ENCODE measurements at regions not wholly inside any gene's neighbourhood (a gene's known extent, or its start where the extent isn't known, plus 50 kb on each side); places are given as distances from the start of the nearest gene placed in this dataset.
A peak's percentile ranks its signal among the peaks of the same experiment; 100 is the strongest.
"Not testable (repeated sequence)": the region's sequence is repeated elsewhere in the genome, so short reads cannot be mapped to it uniquely, and the experiment has no call there.

GRCh38 chr19:28553764-28554163, 659.2 kb downstream of the UQCRFS1 start:
- 92% methylated on average over 2 of the region's 2 CpGs for WGBS (ENCODE audit: insufficient coverage)
- Mint-ChIP-seq H3K4me3 (no peak overlapping the region), H3K4me1 (peaks cover 6 to 12% (median 7%) of the 10 kb centered on the region in 3 donors), H3K27ac (no peak overlapping the region), H3K36me3 (no peaks in the 10 kb centered on the region), H3K9me3 (peaks cover 0 to 2% (median 0%) of the 10 kb centered on the region in 3 donors), H3K27me3 (no peaks in the 10 kb centered on the region)
- POLR2A ChIA-PET: no interaction called here
- Histone ChIP-seq H3K4me3 (ENCODE audit: control insufficient read depth in 1 of 2, extremely low read depth in 1 of 2, low read length in 1 of 2) (no peak overlapping the region), H3K9me3 (no peaks in the 10 kb centered on the region), H3K36me3 (ENCODE audit: control insufficient read depth in 2 of 2, extremely low read depth in 1 of 2, insufficient read depth in 1 of 2, low read length in 1 of 2) (no peaks in the 10 kb centered on the region), H3K4me1 (ENCODE audit: control insufficient read depth in 1 of 2, extremely low read depth in 1 of 2, insufficient read depth in 2 of 2, low read length in 2 of 2) (peaks cover 0 to 21% of the 10 kb centered on the region in 2 experiments), H3K27me3 (replicated peaks in 1 of 2; ENCODE audit: control insufficient read depth in 2 of 2, extremely low read depth in 1 of 2, insufficient read depth in 2 of 2, low read length in 1 of 2) (peaks cover 0 to 8% of the 10 kb centered on the region in 2 experiments), H3K27ac (ENCODE audit: low read length) (no peak overlapping the region)
- DNase-seq (no peak), ATAC-seq (replicated peaks in 1 of 4) (no peak)
- CTCF ChIA-PET: no interaction called here

GRCh38 chr19:28553005-28553404, 659.9 kb downstream of the UQCRFS1 start:
- H3K9me3 Mint-ChIP-seq: peaks cover 0 to 2% (median 0%) of the 10 kb centered on the region in 3 donors
- 19% methylated on average over 5 of the region's 5 CpGs for WGBS (ENCODE audit: insufficient coverage)

DNA sequence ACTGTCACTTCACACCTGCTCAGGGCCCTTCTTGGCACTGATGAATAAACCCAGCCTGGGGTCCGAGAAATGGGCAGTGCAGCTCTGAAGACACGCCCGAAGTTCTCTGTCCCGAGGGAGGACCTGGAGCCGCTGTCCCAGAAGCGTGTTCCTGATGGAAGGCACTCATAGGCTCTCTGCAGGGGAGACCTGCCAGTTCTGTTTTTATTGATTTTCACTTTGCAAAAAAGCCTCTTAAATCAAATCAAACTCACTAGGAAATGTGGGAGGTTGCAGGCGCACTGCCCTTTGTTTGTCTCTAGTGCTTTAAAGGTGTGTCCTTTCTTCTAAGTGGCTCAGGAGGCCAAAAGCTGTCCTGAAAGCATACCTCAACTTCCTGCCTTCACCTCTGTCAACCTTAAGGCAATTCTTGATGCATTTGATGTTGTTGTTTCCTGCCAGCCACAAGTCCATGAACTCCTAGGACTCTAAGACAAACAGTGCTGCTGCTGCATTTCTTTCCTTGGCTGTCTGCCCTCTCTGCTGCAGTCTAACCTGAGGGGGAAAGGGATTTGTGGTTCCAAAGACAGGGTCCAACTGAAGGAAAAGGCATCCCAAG, 663.2 kb downstream of the UQCRFS1 start:
- Mint-ChIP-seq H3K4me3 (no peak overlapping the region), H3K36me3 (no peaks in the 10 kb centered on the region), H3K9me3 (peaks cover 0 to 2% (median 0%) of the 10 kb centered on the region in 3 donors), H3K4me1 (peaks cover 6 to 12% (median 7%) of the 10 kb centered on the region in 3 donors), H3K27me3 (no peaks in the 10 kb centered on the region), H3K27ac (no peak overlapping the region)
- Histone ChIP-seq H3K27me3 (replicated peaks in 1 of 2; ENCODE audit: control insufficient read depth in 2 of 2, extremely low read depth in 1 of 2, insufficient read depth in 2 of 2, low read length in 1 of 2) (peaks cover 0 to 3% of the 10 kb centered on the region in 2 experiments), H3K9me3 (no peaks in the 10 kb centered on the region), H3K36me3 (ENCODE audit: control insufficient read depth in 2 of 2, extremely low read depth in 1 of 2, insufficient read depth in 1 of 2, low read length in 1 of 2) (no peaks in the 10 kb centered on the region), H3K27ac (ENCODE audit: low read length) (no peak overlapping the region), H3K4me3 (ENCODE audit: control insufficient read depth in 1 of 2, extremely low read depth in 1 of 2, low read length in 1 of 2) (no peak overlapping the region), H3K4me1 (ENCODE audit: control insufficient read depth in 1 of 2, extremely low read depth in 1 of 2, insufficient read depth in 2 of 2, low read length in 2 of 2) (peaks cover 0 to 21% of the 10 kb centered on the region in 2 experiments)
- POLR2A ChIA-PET: interaction anchor here in 1 of 2 donors (0.6 kb wide), 1 partner anchor 50 kb away, joined by 3 read pairs; no protein-coding TSS in a partner anchor
- WGBS (ENCODE audit: insufficient coverage): 90% methylated on average over 3 of the region's 7 CpGs
- peak in 1 of 4 experiments; percentile 16 for ATAC-seq (replicated peaks in 1 of 4)
- CTCF ChIA-PET: no interaction called here
- DNase-seq: no peak

More at GRCh38 chr19:28553005-28553404, 659.9 kb downstream of the UQCRFS1 start:
- DNase-seq (peak in 1 of 35 experiments; percentile 8), ATAC-seq (replicated peaks in 1 of 4) (peak in 1 of 4 experiments; percentile 17)
- Histone ChIP-seq H3K27me3 (replicated peaks in 1 of 2; ENCODE audit: control insufficient read depth in 2 of 2, extremely low read depth in 1 of 2, insufficient read depth in 2 of 2, low read length in 1 of 2) (peaks cover 0 to 8% of the 10 kb centered on the region in 2 experiments), H3K27ac (ENCODE audit: low read length) (no peak overlapping the region), H3K36me3 (ENCODE audit: control insufficient read depth in 2 of 2, extremely low read depth in 1 of 2, insufficient read depth in 1 of 2, low read length in 1 of 2) (no peaks in the 10 kb centered on the region), H3K4me3 (ENCODE audit: control insufficient read depth in 1 of 2, extremely low read depth in 1 of 2, low read length in 1 of 2) (no peak overlapping the region), H3K9me3 (no peaks in the 10 kb centered on the region), H3K4me1 (ENCODE audit: control insufficient read depth in 1 of 2, extremely low read depth in 1 of 2, insufficient read depth in 2 of 2, low read length in 2 of 2) (peaks cover 0 to 21% of the 10 kb centered on the region in 2 experiments)
- POLR2A ChIA-PET: no interaction called here
- Mint-ChIP-seq H3K27me3 (no peaks in the 10 kb centered on the region), H3K4me1 (peaks cover 6 to 12% (median 7%) of the 10 kb centered on the region in 3 donors), H3K27ac (peak overlapping the region in 1 of 2 donors; percentile 21), H3K36me3 (no peaks in the 10 kb centered on the region), H3K4me3 (no peak overlapping the region)
- CTCF ChIA-PET: no interaction called here

DNA sequence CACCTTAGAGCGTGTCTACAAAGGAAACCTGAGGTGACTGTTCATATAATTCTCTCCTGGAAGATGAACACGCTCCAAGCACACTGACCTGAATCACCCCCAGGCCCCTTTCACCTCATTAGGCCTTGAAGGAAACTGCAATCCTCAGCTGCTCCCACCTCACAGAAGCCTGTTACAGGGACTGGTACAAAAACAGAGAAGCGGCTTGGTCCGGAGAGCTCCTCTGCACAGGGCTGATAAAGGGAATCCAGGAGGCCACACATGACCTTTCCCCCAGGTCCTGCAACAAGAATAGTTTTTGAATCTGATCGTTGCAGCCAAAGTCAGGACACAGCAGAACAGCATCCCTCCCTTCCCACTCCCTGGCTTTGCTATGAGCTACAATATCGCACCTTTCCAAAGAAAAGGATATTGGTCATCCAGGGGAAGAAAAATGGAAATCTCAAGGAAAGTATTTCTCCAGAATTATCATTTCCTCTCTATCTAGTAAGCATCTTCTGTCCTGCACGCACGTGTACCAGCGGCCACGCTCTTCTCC, 666.7 kb downstream of the UQCRFS1 start:
- ChIA-PET POLR2A (no interaction called here), CTCF (no interaction called here)
- no peak overlapping the region for H3K27ac Mint-ChIP-seq
- ATAC-seq (replicated peaks in 1 of 4) (no peak), DNase-seq (no peak)
- H3K36me3 Mint-ChIP-seq: no peaks in the 10 kb centered on the region
- 91% methylated on average over 8 of the region's 10 CpGs for WGBS (ENCODE audit: insufficient coverage)
- Histone ChIP-seq H3K9me3 (no peaks in the 10 kb centered on the region), H3K4me3 (ENCODE audit: control insufficient read depth in 1 of 2, extremely low read depth in 1 of 2, low read length in 1 of 2) (no peak overlapping the region), H3K36me3 (ENCODE audit: control insufficient read depth in 2 of 2, extremely low read depth in 1 of 2, insufficient read depth in 1 of 2, low read length in 1 of 2) (no peaks in the 10 kb centered on the region), H3K27me3 (replicated peaks in 1 of 2; ENCODE audit: control insufficient read depth in 2 of 2, extremely low read depth in 1 of 2, insufficient read depth in 2 of 2, low read length in 1 of 2) (no peaks in the 10 kb centered on the region), H3K4me1 (ENCODE audit: control insufficient read depth in 1 of 2, extremely low read depth in 1 of 2, insufficient read depth in 2 of 2, low read length in 2 of 2) (peaks cover 0 to 8% of the 10 kb centered on the region in 2 experiments), H3K27ac (ENCODE audit: low read length) (no peak overlapping the region)
- H3K4me3 Mint-ChIP-seq: no peak overlapping the region
- H3K27me3 Mint-ChIP-seq: no peaks in the 10 kb centered on the region
- no peaks in the 10 kb centered on the region for H3K9me3 Mint-ChIP-seq
- peaks cover 0 to 7% (median 0%) of the 10 kb centered on the region in 3 donors for H3K4me1 Mint-ChIP-seq

DNA sequence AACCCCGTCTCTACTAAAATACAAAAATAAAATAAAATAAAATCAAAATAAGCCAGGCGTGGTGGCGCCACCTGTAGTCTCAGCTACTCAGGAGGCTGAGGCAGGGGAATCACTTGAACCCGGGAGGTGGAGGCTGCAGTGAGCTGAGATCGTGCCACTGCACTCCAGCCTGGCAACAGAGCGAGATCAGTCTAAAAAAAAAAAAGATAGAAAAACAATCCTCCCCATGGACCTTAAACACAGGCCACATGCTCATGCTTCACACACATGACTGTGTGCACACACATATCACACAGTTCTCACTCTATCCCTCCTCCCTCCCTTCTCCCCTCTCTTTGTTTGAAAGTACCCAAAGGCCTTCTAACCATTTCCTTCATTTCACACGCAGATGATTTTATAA, 667.6 kb downstream of the UQCRFS1 start:
- H3K9me3 ChIP-seq; H3K27me3 Mint-ChIP-seq; DNase-seq; CTCF ChIA-PET; H3K27me3 ChIP-seq (replicated peaks in 1 of 2; ENCODE audit: control insufficient read depth in 2 of 2, extremely low read depth in 1 of 2, insufficient read depth in 2 of 2, low read length in 1 of 2); H3K4me3 Mint-ChIP-seq; POLR2A ChIA-PET; H3K27ac Mint-ChIP-seq; H3K36me3 ChIP-seq (ENCODE audit: control insufficient read depth in 2 of 2, extremely low read depth in 1 of 2, insufficient read depth in 1 of 2, low read length in 1 of 2); H3K4me1 ChIP-seq (ENCODE audit: control insufficient read depth in 1 of 2, extremely low read depth in 1 of 2, insufficient read depth in 2 of 2, low read length in 2 of 2); H3K36me3 Mint-ChIP-seq; H3K4me3 ChIP-seq (ENCODE audit: control insufficient read depth in 1 of 2, extremely low read depth in 1 of 2, low read length in 1 of 2); H3K9me3 Mint-ChIP-seq; H3K4me1 Mint-ChIP-seq; H3K27ac ChIP-seq (ENCODE audit: low read length); ATAC-seq (replicated peaks in 1 of 4): not testable (repeated sequence)
- WGBS (ENCODE audit: insufficient coverage): 94% methylated on average over 6 of the region's 7 CpGs

DNA sequence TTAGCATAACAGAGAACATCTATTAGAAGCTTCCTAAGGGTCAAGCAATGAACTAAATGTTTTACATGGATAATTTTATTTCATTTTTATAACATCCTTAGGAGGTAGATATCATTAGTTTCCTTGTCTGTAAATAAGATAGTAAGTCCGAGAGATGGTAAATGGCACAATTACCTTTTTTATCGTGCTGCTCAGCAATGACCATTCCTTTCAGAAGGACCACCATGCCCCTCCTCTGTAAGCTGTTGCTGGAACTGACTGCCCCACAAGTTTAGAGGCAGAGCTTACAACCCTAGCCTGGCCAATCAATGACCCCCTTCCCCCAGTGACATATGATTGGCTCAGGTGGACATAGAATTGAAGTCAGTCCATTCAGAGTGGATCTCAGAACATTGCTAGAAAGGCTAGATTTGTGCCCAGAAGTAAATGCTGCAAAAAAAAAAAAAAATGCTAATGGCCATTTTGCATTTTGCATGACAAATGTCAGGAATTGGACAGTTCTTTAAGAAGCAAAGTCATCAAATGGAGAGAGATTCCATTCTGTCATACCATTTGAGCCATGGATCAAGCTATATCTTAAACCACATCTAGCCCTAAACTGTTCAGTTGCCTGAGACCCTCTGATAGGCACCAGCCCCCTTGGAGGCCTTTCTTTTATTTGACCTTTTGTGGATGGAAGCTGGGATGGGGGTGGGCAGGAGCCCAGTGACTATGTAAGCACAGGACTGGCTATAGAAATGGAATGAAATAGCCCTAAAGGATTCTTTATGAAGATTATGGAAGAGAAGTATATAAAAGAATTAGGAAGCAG, 668.3 kb downstream of the UQCRFS1 start:
- ATAC-seq (replicated peaks in 1 of 4) (no peak), DNase-seq (no peak)
- Mint-ChIP-seq H3K4me1 (peaks cover 0 to 4% (median 0%) of the 10 kb centered on the region in 3 donors), H3K9me3 (no peaks in the 10 kb centered on the region), H3K27ac (no peak overlapping the region), H3K36me3 (no peaks in the 10 kb centered on the region), H3K4me3 (no peak overlapping the region), H3K27me3 (no peaks in the 10 kb centered on the region)
- H3K27ac ChIP-seq (ENCODE audit: low read length): no peak overlapping the region
- H3K4me1 ChIP-seq (ENCODE audit: control insufficient read depth in 1 of 2, extremely low read depth in 1 of 2, insufficient read depth in 2 of 2, low read length in 2 of 2): peaks cover 0 to 5% of the 10 kb centered on the region in 2 experiments
- POLR2A ChIA-PET: no interaction called here
- 100% methylated on average over 1 of the region's 2 CpGs for WGBS (ENCODE audit: insufficient coverage)
- H3K27me3 ChIP-seq (replicated peaks in 1 of 2; ENCODE audit: control insufficient read depth in 2 of 2, extremely low read depth in 1 of 2, insufficient read depth in 2 of 2, low read length in 1 of 2): no peaks in the 10 kb centered on the region
- no peaks in the 10 kb centered on the region for H3K9me3 ChIP-seq
- no peak overlapping the region for H3K4me3 ChIP-seq (ENCODE audit: control insufficient read depth in 1 of 2, extremely low read depth in 1 of 2, low read length in 1 of 2)
- CTCF ChIA-PET: no interaction called here
- no peaks in the 10 kb centered on the region for H3K36me3 ChIP-seq (ENCODE audit: control insufficient read depth in 2 of 2, extremely low read depth in 1 of 2, insufficient read depth in 1 of 2, low read length in 1 of 2)
